ENCODE measurements at regions not wholly inside any gene's neighbourhood (a gene's known extent, or its start where the extent isn't known, plus 50 kb on each side); places are given as distances from the start of the nearest gene placed in this dataset.
"Not testable (repeated sequence)": the region's sequence is repeated elsewhere in the genome, so short reads cannot be mapped to it uniquely, and the experiment has no call there.

GRCh38 chr6:134676307-134677281 is 273.3 kb downstream of the ALDH8A1 start:
- peak; percentile 93 for DNase-seq (ENCODE audit: low read depth, low spot score)

- DNase-seq (ENCODE audit: low read depth, low spot score) = no peak
Measured at GRCh38 chr6:134675110-134676054, 274.5 kb downstream of the ALDH8A1 start.

- no peak for DNase-seq (ENCODE audit: low read depth, low spot score)
Measured at GRCh38 chr6:134674562-134674961, 275.3 kb downstream of the ALDH8A1 start.

- DNase-seq (ENCODE audit: low read depth, low spot score) = no peak
Measured at GRCh38 chr6:134669485-134669884, 280.4 kb downstream of the ALDH8A1 start.

- DNase-seq (ENCODE audit: low read depth, low spot score) = no peak
Measured at GRCh38 chr6:134667111-134667510, 282.8 kb downstream of the ALDH8A1 start.

GRCh38 chr6:134666125-134666524 is 283.8 kb downstream of the ALDH8A1 start:
- no peak for DNase-seq (ENCODE audit: low read depth, low spot score)

- DNase-seq (ENCODE audit: low read depth, low spot score) = no peak
Measured at GRCh38 chr6:134665029-134665723, 284.7 kb downstream of the ALDH8A1 start.

- DNase-seq (ENCODE audit: low read depth, low spot score) = no peak
Measured at GRCh38 chr6:134663800-134664535, 285.9 kb downstream of the ALDH8A1 start.

GRCh38 chr6:134663356-134663755 is 286.5 kb downstream of the ALDH8A1 start:
- no peak for DNase-seq (ENCODE audit: low read depth, low spot score)

GRCh38 chr6:134662077-134662700 is 287.7 kb downstream of the ALDH8A1 start:
- DNase-seq (ENCODE audit: low read depth, low spot score) = no peak

GRCh38 chr6:134659885-134660284 is 290.0 kb downstream of the ALDH8A1 start:
- DNase-seq (ENCODE audit: low read depth, low spot score) = not testable (repeated sequence)

GRCh38 chr6:134658596-134658995 is 291.3 kb downstream of the ALDH8A1 start:
- no peak for DNase-seq (ENCODE audit: low read depth, low spot score)

- DNase-seq (ENCODE audit: low read depth, low spot score) = no peak
Measured at GRCh38 chr6:134657751-134658527, 292.0 kb downstream of the ALDH8A1 start.

- no peak for DNase-seq (ENCODE audit: low read depth, low spot score)
Measured at GRCh38 chr6:134657343-134657742, 292.6 kb downstream of the ALDH8A1 start.

- DNase-seq (ENCODE audit: low read depth, low spot score) = no peak
Measured at GRCh38 chr6:134654751-134655150, 295.1 kb downstream of the ALDH8A1 start.

GRCh38 chr6:134651519-134651918 is 298.4 kb downstream of the ALDH8A1 start:
- no peak for DNase-seq (ENCODE audit: low read depth, low spot score)

- DNase-seq (ENCODE audit: low read depth, low spot score) = no peak
Measured at GRCh38 chr6:134647861-134648260, 302.0 kb downstream of the ALDH8A1 start.

- no peak for DNase-seq (ENCODE audit: low read depth, low spot score)
Measured at GRCh38 chr6:134642819-134643218, 307.1 kb downstream of the ALDH8A1 start.

- DNase-seq (ENCODE audit: low read depth, low spot score) = no peak
Measured at GRCh38 chr6:134642279-134642678, 307.6 kb downstream of the ALDH8A1 start.

All from smooth muscle cell of the brain vasculature (primary cell).